ENCODE measurements at regions not wholly inside any gene's neighbourhood (a gene's known extent, or its start where the extent isn't known, plus 50 kb on each side); places are given as distances from the start of the nearest gene placed in this dataset.

GRCh38 chr3:73228959-73229358 is 167.5 kb downstream of the EBLN2 start:
- H4K91ac ChIP-seq (ENCODE audit: insufficient read depth, low read depth, low read length), result no peak overlapping the region
- H2BK120ac ChIP-seq (ENCODE audit: low read depth, low read length), result no peak overlapping the region
- no peak for ATAC-seq (ENCODE audit: low read depth)
- ChIA-PET CTCF (no interaction called here), POLR2A (ENCODE audit: unreplicated experiment) (no interaction called here)
- TF ChIP-seq RFX5 (IDR thresholded peaks at IDR 0.05; ENCODE audit: low read depth, low read length), result no peak
- TF ChIP-seq MAZ (IDR thresholded peaks at IDR 0.05; ENCODE audit: borderline replicate concordance, low read depth, low read length), result no peak
- TF ChIP-seq CHD1 (IDR thresholded peaks at IDR 0.05; ENCODE audit: low read depth, low read length), result no peak
- TF ChIP-seq MAFK (IDR thresholded peaks at IDR 0.05; ENCODE audit: low read depth, low read length), result no peak
- TF ChIP-seq FOS (IDR thresholded peaks at IDR 0.05; ENCODE audit: low read depth, low read length), result no peak
- no peak for TF ChIP-seq CEBPB (IDR thresholded peaks at IDR 0.05; ENCODE audit: low read depth, low read length)
- no peak for TF ChIP-seq POLR2A (IDR thresholded peaks at IDR 0.05; ENCODE audit: low read depth, low read length)
- no peak for TF ChIP-seq RCOR1 (IDR thresholded peaks at IDR 0.05; ENCODE audit: insufficient replicate concordance, low read length)
- TF ChIP-seq NFE2L2 (IDR thresholded peaks at IDR 0.05; ENCODE audit: low read depth, low read length), result no peak
- TF ChIP-seq USF2 (IDR thresholded peaks at IDR 0.05; ENCODE audit: low read depth, low read length), result no peak
- no peak for TF ChIP-seq SMC3 (IDR thresholded peaks at IDR 0.05; ENCODE audit: low read depth, low read length)
- no peak for TF ChIP-seq CTCF (conservative IDR thresholded peaks at IDR 0.05; ENCODE audit: low read depth, low read length)
- TF ChIP-seq MXI1 (IDR thresholded peaks at IDR 0.05; ENCODE audit: borderline replicate concordance, low read depth, low read length), result no peak
- TF ChIP-seq ELK1 (IDR thresholded peaks at IDR 0.05; ENCODE audit: borderline replicate concordance, low read depth, low read length), result no peak
- no peaks in the 10 kb centered on the region for H4K20me1 ChIP-seq (ENCODE audit: insufficient read depth, low read length)
- no peak overlapping the region for H3K18ac ChIP-seq (ENCODE audit: low read depth, low read length)
- H3K4me3 ChIP-seq (ENCODE audit: insufficient read depth, low read depth, low read length), result no peak overlapping the region
- no peak overlapping the region for H3K23ac ChIP-seq (ENCODE audit: low read depth, low read length)
- no peak overlapping the region for H4K5ac ChIP-seq (ENCODE audit: low read depth, low read length)
- no peak overlapping the region for H2BK15ac ChIP-seq (ENCODE audit: low read depth, low read length)
- H3K9me3 ChIP-seq (ENCODE audit: control insufficient read depth, insufficient read depth, low read length), result no peaks in the 10 kb centered on the region
- no peak overlapping the region for H3K56ac ChIP-seq (ENCODE audit: extremely low read depth, insufficient read depth, low read length)
- dilution Hi-C loops (cut with HindIII; ENCODE audit: low sequenced_read_pairs, unreplicated experiment), result no loop called here
- no peaks in the 10 kb centered on the region for H3K36me3 ChIP-seq (ENCODE audit: control insufficient read depth, insufficient read depth, low read length)
- H3K27me3 ChIP-seq (ENCODE audit: control insufficient read depth, insufficient read depth, low read length), result no peaks in the 10 kb centered on the region
- in situ Hi-C loops (cut with MboI; ENCODE audit: low sequenced_read_pairs), result no loop called here
- no peak for DNase-seq
- no peak overlapping the region for H2AK9ac ChIP-seq (replicated peaks; ENCODE audit: low read depth, low read length, poor library complexity)
- intact Hi-C loops (cut with micrococcal nuclease), result loop anchor here (10.0 kb wide), 1 partner anchor 1346 kb away; no protein-coding TSS in a partner anchor
- no peak overlapping the region for H4K8ac ChIP-seq (ENCODE audit: low read depth in 2 of 2, low read length in 2 of 2)
- H2BK20ac ChIP-seq (ENCODE audit: low read depth, low read length), result no peak overlapping the region
- H3K14ac ChIP-seq (replicated peaks; ENCODE audit: low read depth, low read length), result no peak overlapping the region
- H2AK5ac ChIP-seq (ENCODE audit: low read depth, low read length), result no peak overlapping the region
- no peak overlapping the region for H3K4me2 ChIP-seq (ENCODE audit: low read depth, low read length)
- no peaks in the 10 kb centered on the region for H3K9me1 ChIP-seq (ENCODE audit: insufficient read depth, low read length)
- H3K79me1 ChIP-seq (ENCODE audit: low read depth in 1 of 2, low read length in 2 of 2), result no peaks in the 10 kb centered on the region
- H2BK5ac ChIP-seq (ENCODE audit: low read depth, low read length, poor library complexity, severe bottlenecking), result no peak overlapping the region
- no peak overlapping the region for H3K9ac ChIP-seq (ENCODE audit: low read depth, low read length)
- H3K4me1 ChIP-seq (ENCODE audit: control insufficient read depth, insufficient read depth, low read length), result no peaks in the 10 kb centered on the region
- no peak overlapping the region for H3K27ac ChIP-seq (ENCODE audit: insufficient read depth, low read length)
- no peak overlapping the region for H2AFZ ChIP-seq (replicated peaks; ENCODE audit: low read length, poor library complexity)
- H3K4ac ChIP-seq (ENCODE audit: low read depth, low read length), result no peak overlapping the region
- 54% methylated on average over 4 of the region's 8 CpGs; no CpG with 5 or more reads in 1 of the 2 experiments for WGBS, 2 experiments (ENCODE audit: extremely low coverage in 2 of 2, insufficient read length in 1 of 2)
- BruUV-seq (replicated peaks), result no TSS peak
